ENCODE measurements at regions not wholly inside any gene's neighbourhood (a gene's known extent, or its start where the extent isn't known, plus 50 kb on each side); places are given as distances from the start of the nearest gene placed in this dataset.

- DNase-seq, result no peak
Measured at GRCh38 chr6:165985806-165986299, 181.8 kb downstream of the TBXT start.

GRCh38 chr6:165985281-165985805 is 182.3 kb downstream of the TBXT start:
- no peak for DNase-seq

- no peak for DNase-seq
Measured at GRCh38 chr6:165984729-165985275, 182.8 kb downstream of the TBXT start.

GRCh38 chr6:165983112-165984072 is 184.3 kb downstream of the TBXT start:
- DNase-seq, result no peak

GRCh38 chr6:165978476-165978875 is 189.2 kb downstream of the TBXT start:
- no peak for DNase-seq

GRCh38 chr6:165976684-165977083 is 191.0 kb downstream of the TBXT start:
- DNase-seq, result no peak

- DNase-seq, result no peak
Measured at GRCh38 chr6:165974817-165975216, 192.8 kb downstream of the TBXT start.

- no peak for DNase-seq
Measured at GRCh38 chr6:165973473-165973872, 194.2 kb downstream of the TBXT start.

GRCh38 chr6:165972139-165972802 is 195.4 kb downstream of the TBXT start:
- DNase-seq, result no peak

GRCh38 chr6:165971202-165971601 is 196.4 kb downstream of the TBXT start:
- DNase-seq, result no peak

GRCh38 chr6:165970001-165970400 is 197.7 kb downstream of the TBXT start:
- DNase-seq, result no peak

GRCh38 chr6:165969184-165969583 is 198.5 kb downstream of the TBXT start:
- no peak for DNase-seq

GRCh38 chr6:165968408-165968807 is 199.2 kb downstream of the TBXT start:
- DNase-seq, result no peak

GRCh38 chr6:165967810-165968407 is 199.7 kb downstream of the TBXT start:
- no peak for DNase-seq

GRCh38 chr6:165963750-165964149 is 203.9 kb downstream of the TBXT start:
- no peak for DNase-seq

- DNase-seq, result no peak
Measured at GRCh38 chr6:165962366-165962765, 205.3 kb downstream of the TBXT start.

- no peak for DNase-seq
Measured at GRCh38 chr6:165961233-165961632, 206.4 kb downstream of the TBXT start.

- DNase-seq, result no peak
Measured at GRCh38 chr6:165960695-165961094, 207.0 kb downstream of the TBXT start.

GRCh38 chr6:165959627-165960026 is 208.0 kb downstream of the TBXT start:
- no peak for DNase-seq

GRCh38 chr6:165956874-165957273 is 210.8 kb downstream of the TBXT start:
- DNase-seq, result no peak

- no peak for DNase-seq
Measured at GRCh38 chr6:165952514-165952913, 215.1 kb downstream of the TBXT start.

- DNase-seq, result no peak
Measured at GRCh38 chr6:165950316-165950715, 217.3 kb downstream of the TBXT start.

- DNase-seq, result no peak
Measured at GRCh38 chr6:165949324-165949723, 218.3 kb downstream of the TBXT start.
